K562 (cell line): ENCODE measurements at regions not wholly inside any gene's neighbourhood (a gene's known extent, or its start where the extent isn't known, plus 50 kb on each side); places are given as distances from the start of the nearest gene placed in this dataset.

Experiments
- ATAC-seq: fragments of 200-7000 bp; cut with Tn5 transposase; 3 replicates; pipeline ENCODE4 v1.9.1; 2020; ENCODE audit warnings: moderate library complexity
- BruUV-seq: library from RNA; stranded (reverse); fragments of 400-500 nt; replicated peaks from 2 replicates; lab custom pipeline; 2021; lab: Mats Ljungman, UMichigan
- CTCF ChIA-PET: fragments of 300-600 bp; formaldehyde crosslinking; extraction: SDS; loops from one replicate; lab custom pipeline; 2021; ENCODE audit warnings: low intra/inter-chr PET ratio; lab: Yijun Ruan, JAX
- POLR2A ChIA-PET: fragments of 300-600, 350-650 bp; sonication (Branson Sonifier 250); formaldehyde crosslinking; extraction: SDS; loops from one replicate; lab custom pipeline; 2021; ENCODE audit warnings: antibody characterized with exemption, inconsistent platforms; lab: Yijun Ruan, JAX
- DNase-seq, 4 experiments: peaks; one replicate each; pipeline versions ENCODE4 v3.0.0 to v3.0.0-alpha.2; 2011 to 2018; ENCODE audit warnings: low spot score in 3 of 4, mixed read lengths in 3 of 4; ENCODE audit errors: extremely low read depth in 1 of 4
- FAIRE-seq: peaks from 2 replicates; lab custom pipeline; 2011; peaks lifted over from hg19 to GRCh38; lab: Jason Lieb, UNC
- H2AFZ ChIP-seq: 2 replicates; pipeline ENCODE4 v1.6.0; 2011; ENCODE audit warnings: low read depth, low read length, control low read depth, inconsistent platforms
- H3K27ac ChIP-seq: fragments of 200-600 bp; 3 replicates; pipeline ENCODE4 v1.8.0; 2011; ENCODE audit warnings: low read depth, mild to moderate bottlenecking, control low read depth, inconsistent platforms, low read length, moderate library complexity, mixed read lengths; ENCODE audit errors: extremely low read depth
- H3K27me3 ChIP-seq, 2 experiments: fragments of 300-600 bp in 1 of 2; 2 replicates in 1 of 2; 3 replicates in 1 of 2; pipeline versions ENCODE4 v1.6.0 to v1.8.0; 2011; ENCODE audit warnings: inconsistent platforms in 2 of 2, low read length in 2 of 2, mild to moderate bottlenecking in 1 of 2, mixed read lengths in 1 of 2, moderate library complexity in 1 of 2; ENCODE audit not compliant: control insufficient read depth in 2 of 2, insufficient read depth in 2 of 2
- H3K36me3 ChIP-seq: fragments of 300-600 bp; 3 replicates; pipeline ENCODE4 v1.8.0; 2011; ENCODE audit warnings: mild to moderate bottlenecking, low read length, inconsistent platforms; ENCODE audit not compliant: control insufficient read depth, insufficient read depth
- H3K4me1 ChIP-seq, 2 experiments: fragments of 200-600 bp in 1 of 2; replicated peaks in 1 of 2; 2 replicates in 1 of 2; 3 replicates in 1 of 2; pipeline versions ENCODE4 v1.5.1 to v1.8.0; 2011; ENCODE audit warnings: inconsistent platforms in 2 of 2, low read length in 2 of 2, mild to moderate bottlenecking in 1 of 2, mixed read lengths in 1 of 2, moderate library complexity in 1 of 2; ENCODE audit not compliant: control insufficient read depth in 2 of 2, insufficient read depth in 2 of 2
- H3K4me2 ChIP-seq: 2 replicates; pipeline ENCODE4 v1.6.1; 2011; ENCODE audit warnings: low read length, control low read depth, inconsistent platforms, mixed read lengths; ENCODE audit not compliant: insufficient read depth
- H3K4me3 ChIP-seq: fragments of 200-600 bp; sonication (generic), shearing (Covaris generic); 2 replicates; pipeline ENCODE4 v1.5.1; 2016; ENCODE audit warnings: control low read depth, inconsistent platforms
- H3K79me2 ChIP-seq: fragments of 200-600 bp; 3 replicates; pipeline ENCODE4 v1.8.0; 2011; ENCODE audit warnings: low read length, inconsistent platforms; ENCODE audit not compliant: control insufficient read depth, insufficient read depth
- H3K9ac ChIP-seq, 2 experiments: 2 replicates each; pipeline versions ENCODE4 v1.6.0 to v1.6.1; 2011; ENCODE audit warnings: low read depth in 2 of 2, low read length in 2 of 2, control low read depth in 1 of 2, inconsistent platforms in 1 of 2, mild to moderate bottlenecking in 1 of 2, mixed read lengths in 1 of 2; ENCODE audit not compliant: insufficient read depth in 1 of 2
- H3K9me1 ChIP-seq: one replicate; pipeline ENCODE4 v1.6.0; 2011; ENCODE audit warnings: inconsistent platforms, mild to moderate bottlenecking, low read length, moderate library complexity; ENCODE audit not compliant: control insufficient read depth, insufficient read depth
- H3K9me3 ChIP-seq: replicated peaks from 2 replicates; pipeline ENCODE4 v1.5.1; 2011; ENCODE audit warnings: low read depth, low read length, inconsistent platforms; ENCODE audit not compliant: control insufficient read depth, insufficient read depth
- H4K20me1 ChIP-seq: replicated peaks from 2 replicates; pipeline ENCODE4 v1.6.1; 2011; ENCODE audit warnings: low read length, inconsistent platforms, mixed read lengths; ENCODE audit not compliant: control insufficient read depth, insufficient read depth
- BRD9 ChIP-seq: fragments of 450-650 bp; IDR thresholded peaks from 2 replicates; pipeline ENCODE4 v1.6.1; 2018; ENCODE audit warnings: low read depth; ENCODE audit not compliant: partially characterized antibody
- CSDE1 ChIP-seq, 2 experiments: fragments of 450-650 bp; IDR thresholded peaks; 2 replicates each; pipeline ENCODE4 v1.6.1; 2016; ENCODE audit warnings: mild to moderate bottlenecking in 1 of 2
- ESRRB ChIP-seq: fragments of 250-450 bp; sonication (Bioruptor Pico); IDR thresholded peaks from 2 replicates; pipeline ENCODE4 v1.5.0; 2020; ENCODE audit warnings: mild to moderate bottlenecking, moderate library complexity, borderline replicate concordance
- KAT2B ChIP-seq: IDR thresholded peaks from one replicate; pipeline ENCODE4 v1.6.1; 2012; ENCODE audit warnings: low read depth, mild to moderate bottlenecking, control low read depth, inconsistent platforms, low read length, moderate library complexity
- KLF1 ChIP-seq: fragments of 450-650 bp; IDR thresholded peaks from 2 replicates; pipeline ENCODE4 v1.6.1; 2016; ENCODE audit warnings: missing genetic modification characterization, missing compliant biosample characterization
- NEUROD1 ChIP-seq: fragments of 150-350 bp; IDR thresholded peaks from 2 replicates; pipeline ENCODE4 v1.6.1; 2014; ENCODE audit warnings: borderline replicate concordance, low read length, low read depth; ENCODE audit not compliant: partially characterized antibody
- POLR2H ChIP-seq: IDR thresholded peaks from 2 replicates; pipeline ENCODE4 v1.6.1; 2016; ENCODE audit warnings: missing genetic modification characterization, low read depth, mild to moderate bottlenecking, control low read depth, missing compliant biosample characterization, moderate library complexity
- SNAPC5 ChIP-seq: fragments of 250-450 bp; sonication (Bioruptor Pico); IDR thresholded peaks from 2 replicates; pipeline ENCODE4 v1.8.0; 2021; ENCODE audit warnings: moderate library complexity, mild to moderate bottlenecking, inconsistent platforms
- SNRNP70 ChIP-seq: fragments of 200-400 bp; formaldehyde crosslinking; optimal IDR thresholded peaks from 2 replicates; pipeline ENCODE3; 2017; ENCODE audit warnings: low read depth, low read length
- TARDBP ChIP-seq: fragments of 450-650 bp; IDR thresholded peaks from 2 replicates; pipeline ENCODE4 v1.6.1; 2016
- ZBTB26 ChIP-seq: fragments of 450-650 bp; formaldehyde crosslinking; IDR thresholded peaks from 2 replicates; pipeline ENCODE4 v1.4.0; 2022; ENCODE audit warnings: missing genetic modification characterization
- ZKSCAN3 ChIP-seq: fragments of 250-450 bp; sonication (Bioruptor Pico); IDR thresholded peaks from 2 replicates; pipeline ENCODE4 v1.4.0; 2020
- ZNF24 ChIP-seq: fragments of 450-650 bp; IDR thresholded peaks from 2 replicates; pipeline ENCODE4 v1.6.1; 2016
- WGBS: fragments of 100-300 bp; shearing (Covaris generic); methylation state at CpG from one replicate; pipeline ENCODE4 v1.1.6; 2016; ENCODE audit warnings: low coverage, mixed read lengths; ENCODE audit not compliant: insufficient coverage; ENCODE audit errors: missing lambda C conversion rate; 5-methylcytosine and 5-hydroxymethylcytosine counted together
- in situ Hi-C: fragments of 300-500 bp; cut with MboI; formaldehyde crosslinking; loops from 4 replicates; pipeline ENCODE4 v1.15.0; 2018; ENCODE audit warnings: inconsistent platforms, mixed read lengths
- intact Hi-C: fragments of 100-400 bp; cut with micrococcal nuclease; formaldehyde crosslinking; loops from 2 replicates; pipeline ENCODE4 v1.14.2; 2022
- TF ChIP-seq, protein P1 (sequence below), 2 experiments: IDR thresholded peaks in 1 of 2; conservative IDR thresholded peaks in 1 of 2; 2 replicates each; pipeline ENCODE4 v1.6.1; 2016; ENCODE audit warnings: low read depth in 2 of 2, mild to moderate bottlenecking in 1 of 2, missing compliant biosample characterization in 1 of 2, missing genetic modification characterization in 1 of 2, moderate library complexity in 1 of 2

- Histone ChIP-seq H3K9ac (no peak overlapping the region), H3K4me2 (no peak overlapping the region), H3K27me3 (no peaks in the 10 kb centered on the region), H3K9me3 (no peaks in the 10 kb centered on the region), H3K9me1 (no peaks in the 10 kb centered on the region), H3K27ac (no peak overlapping the region), H4K20me1 (no peaks in the 10 kb centered on the region), H3K79me2 (no peaks in the 10 kb centered on the region), H3K36me3 (no peaks in the 10 kb centered on the region), H2AFZ (no peak overlapping the region), H3K4me3 (no peak overlapping the region), H3K4me1 (no peaks in the 10 kb centered on the region; a peak in 1 of 5 replicates)
- DNase-seq: no peak
- intact Hi-C loops: no loop called here
- FAIRE-seq: no peak
- CTCF ChIA-PET: no interaction called here
- no TSS peak for BruUV-seq
- POLR2A ChIA-PET: no interaction called here
- 0% methylated on average over 2 of the region's 2 CpGs for WGBS
- no peak for ATAC-seq
- in situ Hi-C loops: no loop called here
- no peak for TF ChIP-seq CSDE1 (IDR thresholded peaks at IDR 0.05)
- no peak for TF ChIP-seq ZKSCAN3 (CRISPR knock-in tag)
- TF ChIP-seq SNAPC5 (CRISPR knock-in tag): no peak
- TF ChIP-seq NEUROD1: no peak
These were observed 84.5 kb upstream of the FRY start for GRCh38 chr13:31947105-31947504.

- Histone ChIP-seq H3K36me3 (no peaks in the 10 kb centered on the region), H3K9ac (no peak overlapping the region), H3K9me1 (no peaks in the 10 kb centered on the region), H3K4me2 (no peak overlapping the region), H3K27me3 (no peaks in the 10 kb centered on the region), H3K79me2 (no peaks in the 10 kb centered on the region), H3K4me3 (no peak overlapping the region), H3K27ac (no peak overlapping the region), H2AFZ (no peak overlapping the region), H3K9me3 (no peaks in the 10 kb centered on the region), H4K20me1 (no peaks in the 10 kb centered on the region), H3K4me1 (peaks cover 0 to under 1% of the 10 kb centered on the region in 2 experiments; a peak in 3 of 5 replicates)
- 7% methylated on average over 2 of the region's 2 CpGs for WGBS
- DNase-seq (no peak), ATAC-seq (no peak), FAIRE-seq (no peak)
- intact Hi-C loops: no loop called here
- CTCF ChIA-PET: no interaction called here
- in situ Hi-C loops: no loop called here
- POLR2A ChIA-PET: no interaction called here
- BruUV-seq: no TSS peak
- no peak for TF ChIP-seq KAT2B
- no peak for TF ChIP-seq TARDBP
- TF ChIP-seq ESRRB: no peak
- TF ChIP-seq SNRNP70: no peak
- no peak for TF ChIP-seq POLR2H (tag)
- TF ChIP-seq, protein P1, sequence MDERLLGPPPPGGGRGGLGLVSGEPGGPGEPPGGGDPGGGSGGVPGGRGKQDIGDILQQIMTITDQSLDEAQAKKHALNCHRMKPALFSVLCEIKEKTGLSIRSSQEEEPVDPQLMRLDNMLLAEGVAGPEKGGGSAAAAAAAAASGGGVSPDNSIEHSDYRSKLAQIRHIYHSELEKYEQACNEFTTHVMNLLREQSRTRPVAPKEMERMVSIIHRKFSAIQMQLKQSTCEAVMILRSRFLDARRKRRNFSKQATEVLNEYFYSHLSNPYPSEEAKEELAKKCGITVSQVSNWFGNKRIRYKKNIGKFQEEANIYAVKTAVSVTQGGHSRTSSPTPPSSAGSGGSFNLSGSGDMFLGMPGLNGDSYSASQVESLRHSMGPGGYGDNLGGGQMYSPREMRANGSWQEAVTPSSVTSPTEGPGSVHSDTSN (CRISPR knock-in tag; IDR thresholded peaks at IDR 0.05; ENCODE audit: low read depth): no peak
- TF ChIP-seq, protein P1 (tag; conservative IDR thresholded peaks at IDR 0.05; ENCODE audit: low read depth): no peak
- TF ChIP-seq ZNF24: no peak
- no peak for TF ChIP-seq KLF1 (tag)
- TF ChIP-seq BRD9: no peak
- TF ChIP-seq ZBTB26 (CRISPR knock-in tag): no peak
These were observed 84.1 kb upstream of the FRY start for GRCh38 chr13:31947506-31947905.
